HL-60 (cell line): ENCODE measurements at regions not wholly inside any gene's neighbourhood (a gene's known extent, or its start where the extent isn't known, plus 50 kb on each side); places are given as distances from the start of the nearest gene placed in this dataset.

ENCODE experiments used
- DNase-seq, 2 experiments: peaks; one replicate each; pipeline ENCODE4 v3.0.0-alpha.2; 2010 to 2020; ENCODE audit warnings: low read depth in 1 of 2, low spot score in 1 of 2
- H3K27ac ChIP-seq: fragments of 250-450 bp; sonication (Bioruptor Pico); replicated peaks from 2 replicates; pipeline ENCODE4 v1.5.1; 2020; ENCODE audit warnings: mild to moderate bottlenecking, moderate library complexity
- H3K27me3 ChIP-seq: fragments of 250-450 bp; sonication (Bioruptor Pico); 2 replicates; pipeline ENCODE4 v1.5.1; 2021; ENCODE audit warnings: mild to moderate bottlenecking, moderate library complexity; ENCODE audit not compliant: insufficient read depth, poor library complexity, severe bottlenecking
- H3K4me3 ChIP-seq: replicated peaks from 2 replicates; pipeline ENCODE4 v1.5.1; 2011; ENCODE audit warnings: mild to moderate bottlenecking, control low read depth, low read length; ENCODE audit not compliant: insufficient read depth
- GABPA ChIP-seq: IDR thresholded peaks from 2 replicates; pipeline ENCODE4 v1.6.1; 2012; ENCODE audit warnings: low read depth
- POLR2AphosphoS5 ChIP-seq: IDR thresholded peaks from 2 replicates; pipeline ENCODE4 v1.6.1; 2012; ENCODE audit warnings: low read depth
- SPI1 ChIP-seq: IDR thresholded peaks from 2 replicates; pipeline ENCODE4 v1.6.1; 2012; ENCODE audit warnings: low read depth, mild to moderate bottlenecking, borderline replicate concordance
- TF ChIP-seq, protein P1 (sequence below): IDR thresholded peaks from 2 replicates; pipeline ENCODE4 v1.6.1; 2012; ENCODE audit warnings: low read depth; ENCODE audit not compliant: insufficient replicate concordance
- TF ChIP-seq, protein P2 (sequence below): IDR thresholded peaks from one replicate; pipeline ENCODE4 v1.5.1; 2011; ENCODE audit warnings: low read length, control low read depth, inconsistent platforms; ENCODE audit not compliant: insufficient read depth

DNA sequence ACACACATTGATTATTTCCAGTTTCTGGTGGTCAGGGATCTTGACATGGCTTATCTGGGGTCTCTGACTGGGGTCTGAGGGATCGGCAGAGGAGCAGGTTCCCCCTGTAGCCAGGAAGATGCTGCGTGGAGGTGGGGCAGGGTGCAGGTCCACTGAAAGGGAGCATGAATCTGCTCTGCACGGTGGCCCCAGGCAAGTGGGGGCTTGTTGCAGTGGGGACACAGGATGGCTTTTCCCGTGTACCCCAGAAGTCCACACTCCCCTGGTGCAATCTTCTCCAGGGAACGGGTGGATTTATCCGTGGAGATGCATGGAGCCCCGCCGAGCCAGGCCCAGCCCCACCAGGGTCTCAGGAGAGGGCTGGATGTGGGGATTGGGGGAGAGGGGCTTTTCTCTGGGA lies 210.4 kb upstream of the C14orf180 start:
- H3K27ac ChIP-seq, result no peak overlapping the region
- TF ChIP-seq GABPA, result no peak
- TF ChIP-seq, protein P1, sequence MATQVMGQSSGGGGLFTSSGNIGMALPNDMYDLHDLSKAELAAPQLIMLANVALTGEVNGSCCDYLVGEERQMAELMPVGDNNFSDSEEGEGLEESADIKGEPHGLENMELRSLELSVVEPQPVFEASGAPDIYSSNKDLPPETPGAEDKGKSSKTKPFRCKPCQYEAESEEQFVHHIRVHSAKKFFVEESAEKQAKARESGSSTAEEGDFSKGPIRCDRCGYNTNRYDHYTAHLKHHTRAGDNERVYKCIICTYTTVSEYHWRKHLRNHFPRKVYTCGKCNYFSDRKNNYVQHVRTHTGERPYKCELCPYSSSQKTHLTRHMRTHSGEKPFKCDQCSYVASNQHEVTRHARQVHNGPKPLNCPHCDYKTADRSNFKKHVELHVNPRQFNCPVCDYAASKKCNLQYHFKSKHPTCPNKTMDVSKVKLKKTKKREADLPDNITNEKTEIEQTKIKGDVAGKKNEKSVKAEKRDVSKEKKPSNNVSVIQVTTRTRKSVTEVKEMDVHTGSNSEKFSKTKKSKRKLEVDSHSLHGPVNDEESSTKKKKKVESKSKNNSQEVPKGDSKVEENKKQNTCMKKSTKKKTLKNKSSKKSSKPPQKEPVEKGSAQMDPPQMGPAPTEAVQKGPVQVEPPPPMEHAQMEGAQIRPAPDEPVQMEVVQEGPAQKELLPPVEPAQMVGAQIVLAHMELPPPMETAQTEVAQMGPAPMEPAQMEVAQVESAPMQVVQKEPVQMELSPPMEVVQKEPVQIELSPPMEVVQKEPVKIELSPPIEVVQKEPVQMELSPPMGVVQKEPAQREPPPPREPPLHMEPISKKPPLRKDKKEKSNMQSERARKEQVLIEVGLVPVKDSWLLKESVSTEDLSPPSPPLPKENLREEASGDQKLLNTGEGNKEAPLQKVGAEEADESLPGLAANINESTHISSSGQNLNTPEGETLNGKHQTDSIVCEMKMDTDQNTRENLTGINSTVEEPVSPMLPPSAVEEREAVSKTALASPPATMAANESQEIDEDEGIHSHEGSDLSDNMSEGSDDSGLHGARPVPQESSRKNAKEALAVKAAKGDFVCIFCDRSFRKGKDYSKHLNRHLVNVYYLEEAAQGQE, result no peak
- no peak for TF ChIP-seq SPI1
- TF ChIP-seq, protein P2, sequence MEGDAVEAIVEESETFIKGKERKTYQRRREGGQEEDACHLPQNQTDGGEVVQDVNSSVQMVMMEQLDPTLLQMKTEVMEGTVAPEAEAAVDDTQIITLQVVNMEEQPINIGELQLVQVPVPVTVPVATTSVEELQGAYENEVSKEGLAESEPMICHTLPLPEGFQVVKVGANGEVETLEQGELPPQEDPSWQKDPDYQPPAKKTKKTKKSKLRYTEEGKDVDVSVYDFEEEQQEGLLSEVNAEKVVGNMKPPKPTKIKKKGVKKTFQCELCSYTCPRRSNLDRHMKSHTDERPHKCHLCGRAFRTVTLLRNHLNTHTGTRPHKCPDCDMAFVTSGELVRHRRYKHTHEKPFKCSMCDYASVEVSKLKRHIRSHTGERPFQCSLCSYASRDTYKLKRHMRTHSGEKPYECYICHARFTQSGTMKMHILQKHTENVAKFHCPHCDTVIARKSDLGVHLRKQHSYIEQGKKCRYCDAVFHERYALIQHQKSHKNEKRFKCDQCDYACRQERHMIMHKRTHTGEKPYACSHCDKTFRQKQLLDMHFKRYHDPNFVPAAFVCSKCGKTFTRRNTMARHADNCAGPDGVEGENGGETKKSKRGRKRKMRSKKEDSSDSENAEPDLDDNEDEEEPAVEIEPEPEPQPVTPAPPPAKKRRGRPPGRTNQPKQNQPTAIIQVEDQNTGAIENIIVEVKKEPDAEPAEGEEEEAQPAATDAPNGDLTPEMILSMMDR, result no peak
- no peak for TF ChIP-seq POLR2AphosphoS5
- no peak for DNase-seq
- no peak overlapping the region for H3K4me3 ChIP-seq
- no peaks in the 10 kb centered on the region for H3K27me3 ChIP-seq

DNA sequence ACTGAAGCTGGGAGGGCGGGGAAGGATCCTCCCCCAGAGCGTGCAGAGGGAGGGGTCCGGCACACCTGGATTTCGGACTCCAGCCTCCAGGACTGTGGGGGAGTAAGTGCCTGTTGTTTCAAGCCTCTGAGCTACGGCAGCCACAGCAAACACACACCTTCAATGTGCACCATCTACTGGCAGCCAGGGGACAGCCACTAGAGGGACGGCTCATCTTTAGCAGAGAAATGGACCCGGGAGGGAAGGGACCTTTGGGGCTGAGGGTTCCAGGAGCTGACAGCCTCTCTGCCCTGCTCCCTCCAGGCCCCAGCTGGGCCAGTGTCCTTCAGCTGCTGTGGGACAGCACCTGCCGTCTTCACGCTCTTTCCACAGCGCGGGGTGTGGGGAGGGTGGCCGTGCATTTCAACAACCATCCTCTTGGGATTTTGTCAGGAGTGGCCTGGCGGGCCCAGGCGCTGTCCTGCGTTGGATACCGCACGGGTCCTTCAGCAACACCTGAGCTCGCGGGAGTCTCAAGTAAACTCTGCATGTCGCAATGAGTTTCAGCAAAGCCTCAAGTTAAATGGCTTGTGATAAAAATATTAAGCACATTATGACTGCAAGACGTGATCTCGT lies 209.2 kb upstream of the C14orf180 start:
- Histone ChIP-seq H3K27me3 (no peaks in the 10 kb centered on the region), H3K4me3 (no peak overlapping the region), H3K27ac (no peak overlapping the region)
- DNase-seq, result no peak
- TF ChIP-seq POLR2AphosphoS5 (no peak), GABPA (no peak)
- TF ChIP-seq, protein P2, result no peak
- TF ChIP-seq, protein P1, result no peak

DNA sequence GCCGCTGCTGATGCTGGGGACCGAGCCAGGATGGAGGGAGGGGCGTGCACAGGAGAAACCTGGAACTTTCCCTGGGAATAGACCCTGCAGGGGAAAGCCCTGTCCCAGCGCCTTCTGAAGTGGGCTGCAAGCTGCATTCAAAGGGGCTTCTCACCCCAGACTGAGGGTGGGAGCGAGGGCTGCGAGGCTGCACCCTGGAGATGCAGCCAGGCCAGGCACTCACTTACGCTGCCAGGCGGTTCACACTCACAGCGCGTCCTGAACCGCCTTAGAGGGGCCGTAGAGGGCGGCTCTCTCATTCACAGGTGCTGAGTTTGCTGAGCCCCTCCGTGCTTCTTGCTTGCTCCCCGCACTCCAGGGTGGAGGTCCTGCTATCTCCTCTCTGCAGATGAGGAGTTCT lies 208.5 kb upstream of the C14orf180 start:
- no peak overlapping the region for H3K4me3 ChIP-seq
- DNase-seq, result no peak
- H3K27me3 ChIP-seq, result no peaks in the 10 kb centered on the region
- H3K27ac ChIP-seq, result no peak overlapping the region
- TF ChIP-seq, protein P2, result no peak
- TF ChIP-seq POLR2AphosphoS5, result no peak
- TF ChIP-seq, protein P1, result no peak
- no peak for TF ChIP-seq GABPA
- no peak for TF ChIP-seq SPI1
